IMR-90 (cell line): ENCODE measurements at regions not wholly inside any gene's neighbourhood (a gene's known extent, or its start where the extent isn't known, plus 50 kb on each side); places are given as distances from the start of the nearest gene placed in this dataset.

Experiments used
- CEBPB ChIP-seq: IDR thresholded peaks from 2 replicates; pipeline ENCODE4 v1.6.1; 2012; ENCODE audit warnings: low read depth, low read length, improper control_type of control experiment
- FOS ChIP-seq: fragments of 150-350 bp; IDR thresholded peaks from 2 replicates; pipeline ENCODE4 v1.6.1; 2016; ENCODE audit warnings: low read depth, low read length
- MAFK ChIP-seq: IDR thresholded peaks from 2 replicates; pipeline ENCODE4 v1.6.1; 2012; ENCODE audit warnings: low read depth, low read length, improper control_type of control experiment
- MAZ ChIP-seq: IDR thresholded peaks from 2 replicates; pipeline ENCODE4 v1.6.1; 2012; ENCODE audit warnings: low read depth, mild to moderate bottlenecking, low read length, improper control_type of control experiment, moderate library complexity, borderline replicate concordance
- MXI1 ChIP-seq: IDR thresholded peaks from 2 replicates; pipeline ENCODE4 v1.6.1; 2012; ENCODE audit warnings: low read depth, mild to moderate bottlenecking, low read length, moderate library complexity, borderline replicate concordance
- NFE2L2 ChIP-seq: fragments of 150-350 bp; IDR thresholded peaks from 2 replicates; pipeline ENCODE4 v1.6.1; 2016; ENCODE audit warnings: low read depth, mild to moderate bottlenecking, low read length
- POLR2A ChIP-seq: IDR thresholded peaks from 2 replicates; pipeline ENCODE4 v1.6.1; 2012; ENCODE audit warnings: mild to moderate bottlenecking, low read depth, low read length
- RAD21 ChIP-seq: IDR thresholded peaks from 2 replicates; pipeline ENCODE4 v1.6.1; 2012; ENCODE audit warnings: low read length, improper control_type of control experiment
- RCOR1 ChIP-seq: IDR thresholded peaks from 2 replicates; pipeline ENCODE4 v1.6.1; 2012; ENCODE audit warnings: mild to moderate bottlenecking, low read length, improper control_type of control experiment; ENCODE audit not compliant: insufficient replicate concordance
- RFX5 ChIP-seq: IDR thresholded peaks from 2 replicates; pipeline ENCODE4 v1.8.0; 2012; ENCODE audit warnings: low read depth, mild to moderate bottlenecking, low read length, moderate library complexity
- SMC3 ChIP-seq: fragments of 150-350 bp; IDR thresholded peaks from 2 replicates; pipeline ENCODE4 v1.6.1; 2016; ENCODE audit warnings: low read depth, mild to moderate bottlenecking, antibody characterized with exemption, low read length, moderate library complexity
- TF ChIP-seq, protein P1 (sequence below): conservative IDR thresholded peaks from 2 replicates; pipeline ENCODE4 v1.5.1; 2012; ENCODE audit warnings: mild to moderate bottlenecking, low read depth, low read length, improper control_type of control experiment
- TF ChIP-seq, protein P2 (sequence below): fragments of 150-350 bp; IDR thresholded peaks from 2 replicates; pipeline ENCODE4 v1.6.1; 2016; ENCODE audit warnings: low read depth, mild to moderate bottlenecking, low read length, moderate library complexity, borderline replicate concordance
- TF ChIP-seq, protein P3 (sequence below): fragments of 150-350 bp; IDR thresholded peaks from 2 replicates; pipeline ENCODE4 v1.6.1; 2017; ENCODE audit warnings: mild to moderate bottlenecking, antibody characterized with exemption, low read length, low read depth

DNA sequence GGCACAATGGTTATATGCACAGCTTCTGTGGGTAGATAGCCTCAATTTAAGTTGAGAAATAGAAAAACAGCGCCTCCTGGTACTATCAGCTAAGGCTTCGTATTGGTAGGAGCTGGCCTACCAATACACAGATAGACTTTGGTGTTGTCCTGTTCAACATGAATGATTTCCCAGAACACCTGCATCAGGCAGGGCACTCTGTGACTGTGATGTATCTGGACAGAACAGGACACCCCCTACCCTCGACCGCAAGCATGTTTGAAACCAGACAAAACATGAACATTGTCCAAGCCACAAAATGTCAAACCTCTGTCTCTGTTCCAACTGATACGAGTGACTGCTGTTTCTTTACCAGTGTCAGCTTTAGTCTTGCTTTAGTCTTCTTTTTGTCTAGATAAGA lies 144.9 kb downstream of the HAPSTR1 start:
- TF ChIP-seq, protein P1, sequence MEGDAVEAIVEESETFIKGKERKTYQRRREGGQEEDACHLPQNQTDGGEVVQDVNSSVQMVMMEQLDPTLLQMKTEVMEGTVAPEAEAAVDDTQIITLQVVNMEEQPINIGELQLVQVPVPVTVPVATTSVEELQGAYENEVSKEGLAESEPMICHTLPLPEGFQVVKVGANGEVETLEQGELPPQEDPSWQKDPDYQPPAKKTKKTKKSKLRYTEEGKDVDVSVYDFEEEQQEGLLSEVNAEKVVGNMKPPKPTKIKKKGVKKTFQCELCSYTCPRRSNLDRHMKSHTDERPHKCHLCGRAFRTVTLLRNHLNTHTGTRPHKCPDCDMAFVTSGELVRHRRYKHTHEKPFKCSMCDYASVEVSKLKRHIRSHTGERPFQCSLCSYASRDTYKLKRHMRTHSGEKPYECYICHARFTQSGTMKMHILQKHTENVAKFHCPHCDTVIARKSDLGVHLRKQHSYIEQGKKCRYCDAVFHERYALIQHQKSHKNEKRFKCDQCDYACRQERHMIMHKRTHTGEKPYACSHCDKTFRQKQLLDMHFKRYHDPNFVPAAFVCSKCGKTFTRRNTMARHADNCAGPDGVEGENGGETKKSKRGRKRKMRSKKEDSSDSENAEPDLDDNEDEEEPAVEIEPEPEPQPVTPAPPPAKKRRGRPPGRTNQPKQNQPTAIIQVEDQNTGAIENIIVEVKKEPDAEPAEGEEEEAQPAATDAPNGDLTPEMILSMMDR, result no peak
- TF ChIP-seq POLR2A (no peak), RAD21 (no peak), MAFK (no peak), SMC3 (no peak), NFE2L2 (no peak), RFX5 (no peak), MAZ (no peak), MXI1 (no peak), RCOR1 (no peak), CEBPB (no peak), FOS (no peak)
- TF ChIP-seq, protein P2, sequence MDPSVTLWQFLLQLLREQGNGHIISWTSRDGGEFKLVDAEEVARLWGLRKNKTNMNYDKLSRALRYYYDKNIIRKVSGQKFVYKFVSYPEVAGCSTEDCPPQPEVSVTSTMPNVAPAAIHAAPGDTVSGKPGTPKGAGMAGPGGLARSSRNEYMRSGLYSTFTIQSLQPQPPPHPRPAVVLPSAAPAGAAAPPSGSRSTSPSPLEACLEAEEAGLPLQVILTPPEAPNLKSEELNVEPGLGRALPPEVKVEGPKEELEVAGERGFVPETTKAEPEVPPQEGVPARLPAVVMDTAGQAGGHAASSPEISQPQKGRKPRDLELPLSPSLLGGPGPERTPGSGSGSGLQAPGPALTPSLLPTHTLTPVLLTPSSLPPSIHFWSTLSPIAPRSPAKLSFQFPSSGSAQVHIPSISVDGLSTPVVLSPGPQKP, result no peak
- TF ChIP-seq, protein P3, sequence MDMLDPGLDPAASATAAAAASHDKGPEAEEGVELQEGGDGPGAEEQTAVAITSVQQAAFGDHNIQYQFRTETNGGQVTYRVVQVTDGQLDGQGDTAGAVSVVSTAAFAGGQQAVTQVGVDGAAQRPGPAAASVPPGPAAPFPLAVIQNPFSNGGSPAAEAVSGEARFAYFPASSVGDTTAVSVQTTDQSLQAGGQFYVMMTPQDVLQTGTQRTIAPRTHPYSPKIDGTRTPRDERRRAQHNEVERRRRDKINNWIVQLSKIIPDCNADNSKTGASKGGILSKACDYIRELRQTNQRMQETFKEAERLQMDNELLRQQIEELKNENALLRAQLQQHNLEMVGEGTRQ, result no peak
